ENCODE measurements at regions not wholly inside any gene's neighbourhood (a gene's known extent, or its start where the extent isn't known, plus 50 kb on each side); places are given as distances from the start of the nearest gene placed in this dataset.

- no peak for DNase-seq
These were observed 140.5 kb upstream of the LHX5 start for GRCh38 chr12:113612076-113612728.

GRCh38 chr12:113611652-113612051 lies 140.0 kb upstream of the LHX5 start:
- DNase-seq, result no peak

GRCh38 chr12:113610698-113611097 lies 139.0 kb upstream of the LHX5 start:
- DNase-seq, result no peak

- no peak for DNase-seq
These were observed 138.2 kb upstream of the LHX5 start for GRCh38 chr12:113609692-113610469.

- DNase-seq, result no peak
These were observed 133.0 kb upstream of the LHX5 start for GRCh38 chr12:113604666-113605065.

GRCh38 chr12:113601656-113602263 lies 130.1 kb upstream of the LHX5 start:
- no peak for DNase-seq

GRCh38 chr12:113598815-113599406 lies 127.2 kb upstream of the LHX5 start:
- DNase-seq, result no peak

GRCh38 chr12:113594967-113595366 lies 123.3 kb upstream of the LHX5 start:
- no peak for DNase-seq

GRCh38 chr12:113591480-113591974 lies 119.9 kb upstream of the LHX5 start:
- peak; percentile 28 for DNase-seq

GRCh38 chr12:113589437-113589836 lies 117.8 kb upstream of the LHX5 start:
- no peak for DNase-seq

GRCh38 chr12:113587720-113588119 lies 116.0 kb upstream of the LHX5 start:
- DNase-seq, result no peak

- no peak for DNase-seq
These were observed 114.8 kb upstream of the LHX5 start for GRCh38 chr12:113586461-113586860.

- DNase-seq, result no peak
These were observed 111.0 kb upstream of the LHX5 start for GRCh38 chr12:113582521-113583218.

- DNase-seq, result no peak
These were observed 109.7 kb upstream of the LHX5 start for GRCh38 chr12:113581342-113581741.

GRCh38 chr12:113580437-113580836 lies 108.8 kb upstream of the LHX5 start:
- no peak for DNase-seq

GRCh38 chr12:113577464-113578129 lies 105.9 kb upstream of the LHX5 start:
- DNase-seq, result no peak

- DNase-seq, result no peak
These were observed 103.7 kb upstream of the LHX5 start for GRCh38 chr12:113575386-113575785.

- DNase-seq, result no peak
These were observed 101.5 kb upstream of the LHX5 start for GRCh38 chr12:113573148-113573547.

- no peak for DNase-seq
These were observed 100.0 kb upstream of the LHX5 start for GRCh38 chr12:113571713-113572112.

- DNase-seq, result no peak
These were observed 98.1 kb upstream of the LHX5 start for GRCh38 chr12:113569806-113570205.

- DNase-seq, result no peak
These were observed 96.3 kb upstream of the LHX5 start for GRCh38 chr12:113568021-113568420.

- no peak for DNase-seq
These were observed 93.7 kb upstream of the LHX5 start for GRCh38 chr12:113565368-113565767.
